Activated CD4-positive, alpha-beta T cell treated with anti-CD3 and anti-CD28 coated beads, Interleukin-2, amount 50 U/mL, for 4 hours (primary cell): ENCODE measurements at regions not wholly inside any gene's neighbourhood (a gene's known extent, or its start where the extent isn't known, plus 50 kb on each side); places are given as distances from the start of the nearest gene placed in this dataset.

Source experiments
- DNase-seq, 2 experiments: peaks; one replicate each; pipeline ENCODE4 v3.0.0-alpha.2; 2020

- no peak for DNase-seq
Observed at GRCh38 chr13:109394311-109394988, 391.9 kb downstream of the IRS2 start.

GRCh38 chr13:109393045-109393444, 393.3 kb downstream of the IRS2 start:
- DNase-seq = no peak

- no peak for DNase-seq
Observed at GRCh38 chr13:109390391-109390790, 396.0 kb downstream of the IRS2 start.

- no peak for DNase-seq
Observed at GRCh38 chr13:109389892-109390345, 396.5 kb downstream of the IRS2 start.

- no peak for DNase-seq
Observed at GRCh38 chr13:109389456-109389855, 396.9 kb downstream of the IRS2 start.

- no peak for DNase-seq
Observed at GRCh38 chr13:109387471-109387870, 398.9 kb downstream of the IRS2 start.

GRCh38 chr13:109385242-109385560, 401.2 kb downstream of the IRS2 start:
- DNase-seq = no peak

- DNase-seq = no peak
Observed at GRCh38 chr13:109384491-109385241, 401.7 kb downstream of the IRS2 start.

- no peak for DNase-seq
Observed at GRCh38 chr13:109383683-109384082, 402.7 kb downstream of the IRS2 start.

GRCh38 chr13:109381546-109382180, 404.7 kb downstream of the IRS2 start:
- DNase-seq = no peak

GRCh38 chr13:109380457-109380856, 405.9 kb downstream of the IRS2 start:
- DNase-seq = no peak

GRCh38 chr13:109379930-109380329, 406.5 kb downstream of the IRS2 start:
- DNase-seq = no peak

GRCh38 chr13:109376936-109377335, 409.4 kb downstream of the IRS2 start:
- no peak for DNase-seq

GRCh38 chr13:109374609-109375200, 411.7 kb downstream of the IRS2 start:
- no peak for DNase-seq

GRCh38 chr13:109372666-109373065, 413.7 kb downstream of the IRS2 start:
- no peak for DNase-seq

- DNase-seq = no peak
Observed at GRCh38 chr13:109371066-109371465, 415.3 kb downstream of the IRS2 start.

GRCh38 chr13:109370496-109370895, 415.9 kb downstream of the IRS2 start:
- no peak for DNase-seq

- DNase-seq = no peak
Observed at GRCh38 chr13:109369353-109370052, 416.9 kb downstream of the IRS2 start.

- no peak for DNase-seq
Observed at GRCh38 chr13:109368230-109368629, 418.2 kb downstream of the IRS2 start.

- DNase-seq = no peak
Observed at GRCh38 chr13:109366525-109366924, 419.9 kb downstream of the IRS2 start.

- no peak for DNase-seq
Observed at GRCh38 chr13:109363431-109363830, 423.0 kb downstream of the IRS2 start.

- no peak for DNase-seq
Observed at GRCh38 chr13:109362616-109363015, 423.8 kb downstream of the IRS2 start.
